ENCODE measurements at regions not wholly inside any gene's neighbourhood (a gene's known extent, or its start where the extent isn't known, plus 50 kb on each side); places are given as distances from the start of the nearest gene placed in this dataset.

- TF ChIP-seq YY1 (IDR thresholded peaks at IDR 0.05; ENCODE audit: low read depth) (no peak), USF1 (IDR thresholded peaks at IDR 0.05) (no peak), MAX (IDR thresholded peaks at IDR 0.05) (no peak), CREB1 (IDR thresholded peaks at IDR 0.05; ENCODE audit: low read depth) (no peak), NFIC (IDR thresholded peaks at IDR 0.05) (no peak), ZBTB7A (IDR thresholded peaks at IDR 0.05; ENCODE audit: low read depth) (no peak), EGR1 (IDR thresholded peaks at IDR 0.05) (no peak), REST (IDR thresholded peaks at IDR 0.05; ENCODE audit: low read depth) (no peak), EP300 (IDR thresholded peaks at IDR 0.05; ENCODE audit: borderline replicate concordance) (no peak), CEBPB (IDR thresholded peaks at IDR 0.05) (no peak), RAD21 (IDR thresholded peaks at IDR 0.05; ENCODE audit: low read depth) (no peak), FOXM1 (IDR thresholded peaks at IDR 0.05; ENCODE audit: borderline replicate concordance, low read depth) (no peak), TAF1 (IDR thresholded peaks at IDR 0.05; ENCODE audit: low read depth) (no peak), TCF12 (IDR thresholded peaks at IDR 0.05; ENCODE audit: low read depth) (no peak), TEAD4 (IDR thresholded peaks at IDR 0.05) (no peak)
Observed at GRCh38 chr6:148173548-148173947, 169.1 kb upstream of the SASH1 start.

- TF ChIP-seq MAX (IDR thresholded peaks at IDR 0.05) = no peak
- TF ChIP-seq USF1 (IDR thresholded peaks at IDR 0.05) = no peak
- TF ChIP-seq RAD21 (IDR thresholded peaks at IDR 0.05; ENCODE audit: low read depth) = no peak
- TF ChIP-seq TEAD4 (IDR thresholded peaks at IDR 0.05) = no peak
- no peak for TF ChIP-seq EP300 (IDR thresholded peaks at IDR 0.05; ENCODE audit: borderline replicate concordance)
- no peak for TF ChIP-seq CEBPB (IDR thresholded peaks at IDR 0.05)
- no peak for TF ChIP-seq REST (IDR thresholded peaks at IDR 0.05; ENCODE audit: low read depth)
- TF ChIP-seq YY1 (IDR thresholded peaks at IDR 0.05; ENCODE audit: low read depth) = no peak
- TF ChIP-seq TCF12 (IDR thresholded peaks at IDR 0.05; ENCODE audit: low read depth) = no peak
- TF ChIP-seq TAF1 (IDR thresholded peaks at IDR 0.05; ENCODE audit: low read depth) = no peak
- no peak for TF ChIP-seq ZBTB7A (IDR thresholded peaks at IDR 0.05; ENCODE audit: low read depth)
- TF ChIP-seq FOXM1 (IDR thresholded peaks at IDR 0.05; ENCODE audit: borderline replicate concordance, low read depth) = no peak
- no peak for TF ChIP-seq EGR1 (IDR thresholded peaks at IDR 0.05)
- no peak for TF ChIP-seq NFIC (IDR thresholded peaks at IDR 0.05)
- TF ChIP-seq CREB1 (IDR thresholded peaks at IDR 0.05; ENCODE audit: low read depth) = no peak
Observed at GRCh38 chr6:148175550-148176188, 167.0 kb upstream of the SASH1 start.

- TF ChIP-seq TCF12 (IDR thresholded peaks at IDR 0.05; ENCODE audit: low read depth) (no peak), TEAD4 (IDR thresholded peaks at IDR 0.05) (no peak), EP300 (IDR thresholded peaks at IDR 0.05; ENCODE audit: borderline replicate concordance) (no peak), USF1 (IDR thresholded peaks at IDR 0.05) (no peak), CREB1 (IDR thresholded peaks at IDR 0.05; ENCODE audit: low read depth) (no peak), EGR1 (IDR thresholded peaks at IDR 0.05) (no peak), MAX (IDR thresholded peaks at IDR 0.05) (no peak), NFIC (IDR thresholded peaks at IDR 0.05) (no peak), RAD21 (IDR thresholded peaks at IDR 0.05; ENCODE audit: low read depth) (peak; percentile 92), FOXM1 (IDR thresholded peaks at IDR 0.05; ENCODE audit: borderline replicate concordance, low read depth) (no peak), ZBTB7A (IDR thresholded peaks at IDR 0.05; ENCODE audit: low read depth) (no peak), YY1 (IDR thresholded peaks at IDR 0.05; ENCODE audit: low read depth) (no peak), CEBPB (IDR thresholded peaks at IDR 0.05) (peak; percentile 58; the same call in 1 of the 2 replicates)
Observed at GRCh38 chr6:148177589-148178233, 164.9 kb upstream of the SASH1 start.

GRCh38 chr6:148179786-148180185 is 162.9 kb upstream of the SASH1 start:
- TF ChIP-seq EP300 (IDR thresholded peaks at IDR 0.05; ENCODE audit: borderline replicate concordance) (0 out of 2 replicates have a peak, but pooled peaks have one; percentile 1), YY1 (IDR thresholded peaks at IDR 0.05; ENCODE audit: low read depth) (no peak), CREB1 (IDR thresholded peaks at IDR 0.05; ENCODE audit: low read depth) (0 out of 2 replicates have a peak, but pooled peaks have one; percentile 7), RAD21 (IDR thresholded peaks at IDR 0.05; ENCODE audit: low read depth) (peak; percentile 43; the same call in 1 of the 2 replicates)

All from Ishikawa (cell line).